ENCODE measurements at regions not wholly inside any gene's neighbourhood (a gene's known extent, or its start where the extent isn't known, plus 50 kb on each side); places are given as distances from the start of the nearest gene placed in this dataset.

- DNase-seq (ENCODE audit: low read depth in 4 of 4, low spot score in 2 of 4), result no peak
Observed at GRCh38 chr2:54388076-54388475, 68.1 kb upstream of the SPTBN1 start.

GRCh38 chr2:54392555-54393324, 63.4 kb upstream of the SPTBN1 start:
- no peak for DNase-seq (ENCODE audit: low read depth in 4 of 4, low spot score in 2 of 4)

- DNase-seq (ENCODE audit: low read depth in 4 of 4, low spot score in 2 of 4), result no peak
Observed at GRCh38 chr2:54394392-54394791, 61.7 kb upstream of the SPTBN1 start.

GRCh38 chr2:54396107-54396506, 60.0 kb upstream of the SPTBN1 start:
- DNase-seq (ENCODE audit: low read depth in 4 of 4, low spot score in 2 of 4), result no peak

GRCh38 chr2:54396798-54397197, 59.3 kb upstream of the SPTBN1 start:
- DNase-seq (ENCODE audit: low read depth in 4 of 4, low spot score in 2 of 4), result no peak

GRCh38 chr2:54397426-54397825, 58.7 kb upstream of the SPTBN1 start:
- DNase-seq (ENCODE audit: low read depth in 4 of 4, low spot score in 2 of 4), result no peak

GRCh38 chr2:54401554-54401953, 54.6 kb upstream of the SPTBN1 start:
- no peak for DNase-seq (ENCODE audit: low read depth in 4 of 4, low spot score in 2 of 4)

- no peak for DNase-seq (ENCODE audit: low read depth in 4 of 4, low spot score in 2 of 4)
Observed at GRCh38 chr2:54402350-54402749, 53.8 kb upstream of the SPTBN1 start.

- no peak for DNase-seq (ENCODE audit: low read depth in 4 of 4, low spot score in 2 of 4)
Observed at GRCh38 chr2:54403512-54404238, 52.5 kb upstream of the SPTBN1 start.

- DNase-seq (ENCODE audit: low read depth in 4 of 4, low spot score in 2 of 4), result no peak
Observed at GRCh38 chr2:54404270-54404669, 51.9 kb upstream of the SPTBN1 start.

- no peak for DNase-seq (ENCODE audit: low read depth in 4 of 4, low spot score in 2 of 4)
Observed at GRCh38 chr2:54406031-54406430, 50.1 kb upstream of the SPTBN1 start.
